ENCODE measurements at regions not wholly inside any gene's neighbourhood (a gene's known extent, or its start where the extent isn't known, plus 50 kb on each side); places are given as distances from the start of the nearest gene placed in this dataset.

DNA sequence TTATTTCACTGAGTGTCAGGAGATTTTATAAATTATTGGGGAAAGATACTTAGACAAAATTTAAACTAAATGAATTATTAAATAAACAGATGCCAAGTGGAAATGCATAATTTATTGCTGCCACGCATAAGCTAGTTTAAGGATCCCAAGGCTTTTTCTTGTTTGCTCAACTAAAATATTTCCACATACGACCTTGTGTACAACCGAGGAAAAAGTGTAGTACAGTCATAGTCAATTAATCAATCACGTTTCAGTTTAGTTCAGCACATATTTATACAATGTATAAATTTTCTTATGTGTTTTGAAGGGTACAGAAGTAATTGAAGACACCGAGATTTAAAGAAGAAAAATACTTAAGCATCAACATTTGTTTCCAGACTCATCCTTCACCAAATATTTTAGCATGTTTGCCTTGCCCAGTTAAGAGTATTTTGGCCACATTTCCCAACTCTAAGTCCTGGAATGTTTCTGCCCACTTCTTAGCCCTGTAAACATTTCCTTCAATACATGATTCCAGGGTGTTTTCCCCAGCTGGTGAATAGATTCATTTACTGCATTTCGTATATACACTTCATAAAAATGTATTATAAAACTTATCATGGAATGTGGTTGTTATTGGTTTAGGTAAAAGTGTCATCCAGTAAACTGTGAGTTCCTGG, 652.9 kb downstream of the ELAVL2 start:
- H3K9me3 ChIP-seq (ENCODE audit: low read length) = no peaks in the 10 kb centered on the region

DNA sequence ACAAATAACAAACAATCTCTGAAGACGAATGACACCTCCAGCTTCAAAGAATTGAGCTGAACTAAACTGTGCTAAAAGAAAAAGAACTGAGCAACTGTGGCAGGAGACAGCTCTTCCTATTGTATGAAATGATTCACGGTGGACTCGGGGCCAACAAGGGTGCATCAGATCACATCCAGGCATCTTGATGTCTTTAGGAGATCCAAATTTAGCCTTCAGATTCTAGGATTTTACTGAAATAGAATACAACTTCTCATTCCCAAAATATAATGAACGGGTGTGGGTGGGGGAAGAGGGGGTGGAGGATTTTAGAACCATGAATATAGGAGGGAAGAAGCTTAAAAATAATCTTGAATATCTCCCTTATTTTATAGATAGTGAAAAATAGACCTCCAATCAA, 631.8 kb downstream of the ELAVL2 start:
- no peaks in the 10 kb centered on the region for H3K36me3 ChIP-seq (ENCODE audit: insufficient read depth, low read length)
- no peak overlapping the region for H2AFZ ChIP-seq (ENCODE audit: low read depth, low read length)
- H3K4me3 ChIP-seq (ENCODE audit: low read length) = no peak overlapping the region
- H3K79me2 ChIP-seq (replicated peaks; ENCODE audit: insufficient read depth, low read length) = no peaks in the 10 kb centered on the region
- no peaks in the 10 kb centered on the region for H3F3A ChIP-seq (ENCODE audit: insufficient read depth, low read length, poor library complexity, severe bottlenecking)
- H3K27ac ChIP-seq (ENCODE audit: low read length) = no peak overlapping the region
- H3K4me2 ChIP-seq (ENCODE audit: low read length) = no peak overlapping the region
- H3K9ac ChIP-seq (ENCODE audit: low read length) = no peak overlapping the region
- TF ChIP-seq RAD21 (conservative IDR thresholded peaks at IDR 0.05) = no peak
- no peak for TF ChIP-seq MXI1 (conservative IDR thresholded peaks at IDR 0.05; ENCODE audit: poor library complexity, severe bottlenecking)
- TF ChIP-seq SMC3 (conservative IDR thresholded peaks at IDR 0.05; ENCODE audit: poor library complexity) = no peak
- no peak for TF ChIP-seq EP300 (conservative IDR thresholded peaks at IDR 0.05; ENCODE audit: poor library complexity, severe bottlenecking)
- no peak for TF ChIP-seq TAF1 (IDR thresholded peaks at IDR 0.05; ENCODE audit: low read depth)
- H3K27me3 ChIP-seq (ENCODE audit: insufficient read depth, low read depth, low read length) = no peaks in the 10 kb centered on the region
- H3K9me2 ChIP-seq (ENCODE audit: insufficient read depth, low read length) = no peaks in the 10 kb centered on the region
- no peaks in the 10 kb centered on the region for H4K20me1 ChIP-seq (ENCODE audit: insufficient read depth)
- no peaks in the 10 kb centered on the region for H3K9me3 ChIP-seq (ENCODE audit: low read length)

More for the DNA sequence above, 652.9 kb downstream of the ELAVL2 start:
- H3K9me2 ChIP-seq (ENCODE audit: insufficient read depth, low read length) = no peaks in the 10 kb centered on the region
- H2AFZ ChIP-seq (ENCODE audit: low read depth, low read length) = no peak overlapping the region
- H3K27ac ChIP-seq (ENCODE audit: low read length) = no peak overlapping the region
- TF ChIP-seq EP300 (conservative IDR thresholded peaks at IDR 0.05; ENCODE audit: poor library complexity, severe bottlenecking) = no peak
- TF ChIP-seq EZH2 (IDR thresholded peaks at IDR 0.05; ENCODE audit: borderline replicate concordance, insufficient read depth, low read length, poor library complexity, severe bottlenecking) = no peak
- TF ChIP-seq POLR2AphosphoS5 (IDR thresholded peaks at IDR 0.05) = no peak
- TF ChIP-seq RAD21 (conservative IDR thresholded peaks at IDR 0.05) = no peak
- TF ChIP-seq, protein P1, sequence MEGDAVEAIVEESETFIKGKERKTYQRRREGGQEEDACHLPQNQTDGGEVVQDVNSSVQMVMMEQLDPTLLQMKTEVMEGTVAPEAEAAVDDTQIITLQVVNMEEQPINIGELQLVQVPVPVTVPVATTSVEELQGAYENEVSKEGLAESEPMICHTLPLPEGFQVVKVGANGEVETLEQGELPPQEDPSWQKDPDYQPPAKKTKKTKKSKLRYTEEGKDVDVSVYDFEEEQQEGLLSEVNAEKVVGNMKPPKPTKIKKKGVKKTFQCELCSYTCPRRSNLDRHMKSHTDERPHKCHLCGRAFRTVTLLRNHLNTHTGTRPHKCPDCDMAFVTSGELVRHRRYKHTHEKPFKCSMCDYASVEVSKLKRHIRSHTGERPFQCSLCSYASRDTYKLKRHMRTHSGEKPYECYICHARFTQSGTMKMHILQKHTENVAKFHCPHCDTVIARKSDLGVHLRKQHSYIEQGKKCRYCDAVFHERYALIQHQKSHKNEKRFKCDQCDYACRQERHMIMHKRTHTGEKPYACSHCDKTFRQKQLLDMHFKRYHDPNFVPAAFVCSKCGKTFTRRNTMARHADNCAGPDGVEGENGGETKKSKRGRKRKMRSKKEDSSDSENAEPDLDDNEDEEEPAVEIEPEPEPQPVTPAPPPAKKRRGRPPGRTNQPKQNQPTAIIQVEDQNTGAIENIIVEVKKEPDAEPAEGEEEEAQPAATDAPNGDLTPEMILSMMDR (IDR thresholded peaks at IDR 0.05; ENCODE audit: poor library complexity, severe bottlenecking) = no peak
- no peak for TF ChIP-seq MXI1 (conservative IDR thresholded peaks at IDR 0.05; ENCODE audit: poor library complexity, severe bottlenecking)
- no peak for TF ChIP-seq SMC3 (conservative IDR thresholded peaks at IDR 0.05; ENCODE audit: poor library complexity)
- TF ChIP-seq TAF1 (IDR thresholded peaks at IDR 0.05; ENCODE audit: low read depth) = no peak
- TF ChIP-seq, protein P2, sequence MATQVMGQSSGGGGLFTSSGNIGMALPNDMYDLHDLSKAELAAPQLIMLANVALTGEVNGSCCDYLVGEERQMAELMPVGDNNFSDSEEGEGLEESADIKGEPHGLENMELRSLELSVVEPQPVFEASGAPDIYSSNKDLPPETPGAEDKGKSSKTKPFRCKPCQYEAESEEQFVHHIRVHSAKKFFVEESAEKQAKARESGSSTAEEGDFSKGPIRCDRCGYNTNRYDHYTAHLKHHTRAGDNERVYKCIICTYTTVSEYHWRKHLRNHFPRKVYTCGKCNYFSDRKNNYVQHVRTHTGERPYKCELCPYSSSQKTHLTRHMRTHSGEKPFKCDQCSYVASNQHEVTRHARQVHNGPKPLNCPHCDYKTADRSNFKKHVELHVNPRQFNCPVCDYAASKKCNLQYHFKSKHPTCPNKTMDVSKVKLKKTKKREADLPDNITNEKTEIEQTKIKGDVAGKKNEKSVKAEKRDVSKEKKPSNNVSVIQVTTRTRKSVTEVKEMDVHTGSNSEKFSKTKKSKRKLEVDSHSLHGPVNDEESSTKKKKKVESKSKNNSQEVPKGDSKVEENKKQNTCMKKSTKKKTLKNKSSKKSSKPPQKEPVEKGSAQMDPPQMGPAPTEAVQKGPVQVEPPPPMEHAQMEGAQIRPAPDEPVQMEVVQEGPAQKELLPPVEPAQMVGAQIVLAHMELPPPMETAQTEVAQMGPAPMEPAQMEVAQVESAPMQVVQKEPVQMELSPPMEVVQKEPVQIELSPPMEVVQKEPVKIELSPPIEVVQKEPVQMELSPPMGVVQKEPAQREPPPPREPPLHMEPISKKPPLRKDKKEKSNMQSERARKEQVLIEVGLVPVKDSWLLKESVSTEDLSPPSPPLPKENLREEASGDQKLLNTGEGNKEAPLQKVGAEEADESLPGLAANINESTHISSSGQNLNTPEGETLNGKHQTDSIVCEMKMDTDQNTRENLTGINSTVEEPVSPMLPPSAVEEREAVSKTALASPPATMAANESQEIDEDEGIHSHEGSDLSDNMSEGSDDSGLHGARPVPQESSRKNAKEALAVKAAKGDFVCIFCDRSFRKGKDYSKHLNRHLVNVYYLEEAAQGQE (IDR thresholded peaks at IDR 0.05; ENCODE audit: borderline replicate concordance) = no peak
- H3K36me3 ChIP-seq (ENCODE audit: insufficient read depth, low read length) = no peaks in the 10 kb centered on the region
- H3K9ac ChIP-seq (ENCODE audit: low read length) = no peak overlapping the region
- H3K4me2 ChIP-seq (ENCODE audit: low read length) = no peak overlapping the region
- no peaks in the 10 kb centered on the region for H3K27me3 ChIP-seq (ENCODE audit: insufficient read depth, low read depth, low read length)
- H3K4me3 ChIP-seq (ENCODE audit: low read length) = no peak overlapping the region
- no peaks in the 10 kb centered on the region for H3F3A ChIP-seq (ENCODE audit: insufficient read depth, low read length, poor library complexity, severe bottlenecking)
- no peaks in the 10 kb centered on the region for H3K79me2 ChIP-seq (replicated peaks; ENCODE audit: insufficient read depth, low read length)
- no peaks in the 10 kb centered on the region for H4K20me1 ChIP-seq (ENCODE audit: insufficient read depth)
